Testis (tissue), 2 donors: ENCODE measurements at regions not wholly inside any gene's neighbourhood (a gene's known extent, or its start where the extent isn't known, plus 50 kb on each side); places are given as distances from the start of the nearest gene placed in this dataset.

Experiments
- DNase-seq: peaks from one replicate; pipeline ENCODE4 v3.0.0-alpha.2; 2019
- H3K27ac ChIP-seq, 2 donors: fragments of 200-600 bp; sonication (generic); one replicate each; pipeline ENCODE4 v1.5.1; 2019
- H3K27me3 ChIP-seq: fragments of 200-600 bp; sonication (generic); one replicate; pipeline ENCODE4 v1.5.1; 2019
- H3K36me3 ChIP-seq: fragments of 200-600 bp; sonication (generic); one replicate; pipeline ENCODE4 v1.5.1; 2017; ENCODE audit warnings: low read depth; ENCODE audit errors: missing control alignments
- H3K4me1 ChIP-seq: fragments of 200-600 bp; sonication (generic); one replicate; pipeline ENCODE4 v1.5.1; 2019
- H3K4me3 ChIP-seq, 2 donors: fragments of 200-600 bp; sonication (generic); one replicate each; pipeline ENCODE4 v1.5.1; 2017 to 2019
- H3K9me3 ChIP-seq: fragments of 200-600 bp; sonication (generic); one replicate; pipeline ENCODE4 v1.5.1; 2017
- POLR2A ChIP-seq: fragments of 450-650 bp; IDR thresholded peaks from one replicate; pipeline ENCODE4 v1.6.1; 2017; ENCODE audit warnings: antibody characterized with exemption, mild to moderate bottlenecking, moderate library complexity
- whole genome bisulfite sequencing, 2 donors: methylation state at CpG; one replicate each; pipeline ENCODE4 v1.1.5; 2018; 5-methylcytosine and 5-hydroxymethylcytosine counted together
- intact Hi-C: fragments of 100-400 bp; cut with DNase I; formaldehyde crosslinking; loops from one replicate; pipeline ENCODE4 v1.15.1; 2023; ENCODE audit warnings: low total_unique reads
- TF ChIP-seq, protein P1 (sequence below), 3 experiments: fragments of 450-650 bp in 2 of 3; fragments of 200-600 bp in 1 of 3; sonication (generic) in 1 of 3; IDR thresholded peaks; one replicate each; pipeline ENCODE4 v1.5.1; 2016 to 2019; ENCODE audit warnings: antibody characterized with exemption in 3 of 3, mild to moderate bottlenecking in 2 of 3, moderate library complexity in 1 of 3

DNA sequence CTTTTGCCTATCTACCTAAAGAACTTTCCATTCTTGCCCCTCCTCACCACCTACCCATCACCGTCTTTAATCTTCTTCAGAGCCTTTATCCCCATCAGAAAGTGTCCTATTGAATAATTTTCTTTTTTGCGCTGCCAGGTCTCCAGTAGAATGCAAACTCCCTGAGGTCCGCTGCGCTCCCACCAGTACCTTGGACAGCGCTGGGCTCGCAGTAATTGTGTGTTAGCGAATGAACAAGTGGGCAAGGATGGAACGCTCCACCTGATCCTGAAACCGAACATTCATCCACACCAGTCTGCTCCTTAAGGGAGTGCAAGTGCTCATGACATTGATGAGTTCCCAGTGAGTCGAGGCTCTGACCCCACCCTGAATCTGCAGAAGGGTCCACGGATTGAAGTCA is 391.2 kb downstream of the CDH26 start:
- no peak overlapping the region for H3K27ac ChIP-seq
- H3K36me3 ChIP-seq = no peaks in the 10 kb centered on the region
- WGBS, 2 donors = 80 to 86% methylated on average over 11 of the region's 11 CpGs
- no peaks in the 10 kb centered on the region for H3K9me3 ChIP-seq
- H3K27me3 ChIP-seq = no peaks in the 10 kb centered on the region
- H3K4me3 ChIP-seq = no peak overlapping the region
- H3K4me1 ChIP-seq = no peaks in the 10 kb centered on the region
- TF ChIP-seq, protein P1, sequence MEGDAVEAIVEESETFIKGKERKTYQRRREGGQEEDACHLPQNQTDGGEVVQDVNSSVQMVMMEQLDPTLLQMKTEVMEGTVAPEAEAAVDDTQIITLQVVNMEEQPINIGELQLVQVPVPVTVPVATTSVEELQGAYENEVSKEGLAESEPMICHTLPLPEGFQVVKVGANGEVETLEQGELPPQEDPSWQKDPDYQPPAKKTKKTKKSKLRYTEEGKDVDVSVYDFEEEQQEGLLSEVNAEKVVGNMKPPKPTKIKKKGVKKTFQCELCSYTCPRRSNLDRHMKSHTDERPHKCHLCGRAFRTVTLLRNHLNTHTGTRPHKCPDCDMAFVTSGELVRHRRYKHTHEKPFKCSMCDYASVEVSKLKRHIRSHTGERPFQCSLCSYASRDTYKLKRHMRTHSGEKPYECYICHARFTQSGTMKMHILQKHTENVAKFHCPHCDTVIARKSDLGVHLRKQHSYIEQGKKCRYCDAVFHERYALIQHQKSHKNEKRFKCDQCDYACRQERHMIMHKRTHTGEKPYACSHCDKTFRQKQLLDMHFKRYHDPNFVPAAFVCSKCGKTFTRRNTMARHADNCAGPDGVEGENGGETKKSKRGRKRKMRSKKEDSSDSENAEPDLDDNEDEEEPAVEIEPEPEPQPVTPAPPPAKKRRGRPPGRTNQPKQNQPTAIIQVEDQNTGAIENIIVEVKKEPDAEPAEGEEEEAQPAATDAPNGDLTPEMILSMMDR (IDR thresholded peaks at IDR 0.05) = no peak
- TF ChIP-seq POLR2A = no peak
- no peak for DNase-seq
- intact Hi-C loops = no loop called here

DNA sequence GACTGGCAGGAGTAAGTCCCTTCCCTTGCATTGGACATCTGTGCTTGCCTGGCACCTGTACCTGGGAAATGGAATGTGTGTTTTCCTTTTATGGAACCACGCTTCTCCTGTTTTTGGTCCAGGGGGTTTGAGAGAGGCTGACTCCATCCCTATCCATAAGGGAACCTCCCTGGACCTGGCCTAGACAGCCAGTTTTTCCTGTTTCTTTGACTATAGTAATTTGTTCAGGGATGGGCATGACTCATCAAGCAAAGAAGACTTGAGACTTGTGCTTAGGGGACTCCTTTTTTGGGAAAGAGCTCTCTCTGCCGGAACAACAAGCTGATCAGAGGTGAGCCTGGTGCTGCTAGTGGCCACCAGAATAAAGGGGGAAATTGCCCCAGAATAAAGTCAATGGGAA is 393.8 kb downstream of the CDH26 start:
- Histone ChIP-seq H3K9me3 (no peaks in the 10 kb centered on the region), H3K4me1 (no peaks in the 10 kb centered on the region), H3K27me3 (no peaks in the 10 kb centered on the region), H3K27ac (no peak overlapping the region), H3K4me3 (no peak overlapping the region), H3K36me3 (no peaks in the 10 kb centered on the region)
- WGBS, 2 donors = 90 to 100% methylated on average over 2 of the region's 2 CpGs
- TF ChIP-seq, protein P1 (IDR thresholded peaks at IDR 0.05) = no peak
- no peak for TF ChIP-seq POLR2A
- no peak for DNase-seq
- intact Hi-C loops = no loop called here

DNA sequence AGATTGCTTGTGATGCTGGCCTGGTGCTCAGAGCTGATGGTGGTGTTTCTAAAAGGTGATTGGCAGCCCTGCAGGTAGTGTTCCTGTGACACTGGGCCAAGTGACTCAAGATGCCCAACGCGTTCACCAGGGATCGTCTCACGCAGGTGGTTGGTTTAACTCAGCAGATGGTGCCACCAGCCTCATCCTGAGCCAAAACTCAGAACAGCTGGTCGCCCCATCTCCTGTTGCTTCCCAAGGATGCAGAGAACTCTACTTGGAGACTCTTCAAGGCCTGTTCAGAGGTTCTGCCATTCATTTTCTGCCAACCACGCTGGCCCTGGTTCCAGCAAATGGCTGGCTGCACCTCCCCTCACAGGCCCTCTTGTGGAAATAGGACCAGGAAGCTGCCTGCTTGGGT is 394.4 kb downstream of the CDH26 start:
- Histone ChIP-seq H3K36me3 (no peaks in the 10 kb centered on the region), H3K27me3 (no peaks in the 10 kb centered on the region), H3K4me1 (no peaks in the 10 kb centered on the region), H3K27ac (no peak overlapping the region), H3K4me3 (no peak overlapping the region), H3K9me3 (no peaks in the 10 kb centered on the region)
- intact Hi-C loops = no loop called here
- 90 to 96% methylated on average over 6 of the region's 6 CpGs for WGBS, 2 donors
- no peak for DNase-seq
- TF ChIP-seq, protein P1 (IDR thresholded peaks at IDR 0.05) = no peak

DNA sequence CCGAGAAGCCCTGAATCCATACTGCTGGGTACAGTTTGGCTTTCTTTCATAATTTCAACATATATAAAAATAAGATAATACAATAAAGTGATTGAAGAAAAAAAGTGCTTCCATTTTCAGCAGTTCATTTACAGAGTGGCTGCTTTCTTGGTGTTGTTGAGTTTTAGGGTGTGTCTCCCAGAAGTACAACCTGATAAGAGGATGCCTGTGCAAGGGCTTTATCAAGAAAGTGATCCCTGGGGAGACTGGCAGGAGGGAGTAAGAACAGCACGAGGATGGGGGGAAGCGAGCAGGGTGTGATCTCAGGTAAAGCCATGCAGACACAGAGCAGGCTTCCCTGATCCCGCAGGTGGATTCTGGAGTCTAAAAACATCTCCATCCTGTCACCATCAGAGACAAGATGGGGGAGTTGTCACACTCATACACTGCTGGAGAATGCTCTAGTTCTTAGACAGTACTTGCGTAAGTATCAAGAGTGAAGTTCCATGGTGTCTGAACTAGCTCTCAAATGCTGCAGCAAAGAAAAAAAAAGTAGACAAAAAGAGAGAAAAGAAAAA is 395.9 kb downstream of the CDH26 start:
- H3K27me3 ChIP-seq = no peaks in the 10 kb centered on the region
- no peaks in the 10 kb centered on the region for H3K36me3 ChIP-seq
- no peak overlapping the region for H3K4me3 ChIP-seq
- no peaks in the 10 kb centered on the region for H3K9me3 ChIP-seq
- H3K27ac ChIP-seq = no peak overlapping the region
- no peak for TF ChIP-seq POLR2A
- TF ChIP-seq, protein P1 (IDR thresholded peaks at IDR 0.05) = no peak
- whole genome bisulfite sequencing, 2 donors = 77 to 90% methylated on average over 5 of the region's 5 CpGs
- no peak for DNase-seq
- intact Hi-C loops = no loop called here
- H3K4me1 ChIP-seq = no peaks in the 10 kb centered on the region

DNA sequence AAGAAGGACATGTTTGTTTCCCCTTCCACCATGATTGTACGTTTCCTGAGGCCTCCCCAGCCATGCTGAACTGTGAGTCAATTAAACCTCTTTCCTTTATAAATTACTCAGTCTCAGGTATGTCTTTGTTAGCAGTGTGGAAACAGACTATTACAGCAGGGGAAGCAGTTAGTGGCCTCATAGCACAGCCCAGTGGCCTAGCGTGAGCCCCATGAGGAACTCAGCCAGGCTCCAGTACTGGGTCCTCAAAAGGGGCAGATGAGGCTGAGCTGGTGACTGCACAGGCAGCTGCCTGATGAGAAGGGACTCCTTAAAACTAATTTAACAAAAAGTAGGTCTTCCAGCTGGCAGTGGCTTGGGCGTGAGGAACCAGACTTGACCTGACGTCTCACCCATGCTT is 399.9 kb downstream of the CDH26 start:
- TF ChIP-seq POLR2A = no peak
- TF ChIP-seq, protein P1 (IDR thresholded peaks at IDR 0.05) = no peak
- no peaks in the 10 kb centered on the region for H3K4me1 ChIP-seq
- 88 to 89% methylated on average over 3 to 4 of the region's 4 CpGs for WGBS, 2 donors
- no peaks in the 10 kb centered on the region for H3K36me3 ChIP-seq
- no peaks in the 10 kb centered on the region for H3K27me3 ChIP-seq
- H3K4me3 ChIP-seq = no peak overlapping the region
- no peak overlapping the region for H3K27ac ChIP-seq
- no peaks in the 10 kb centered on the region for H3K9me3 ChIP-seq
- intact Hi-C loops = no loop called here
- DNase-seq = no peak
